GM12891 (cell line): ENCODE measurements at regions not wholly inside any gene's neighbourhood (a gene's known extent, or its start where the extent isn't known, plus 50 kb on each side); places are given as distances from the start of the nearest gene placed in this dataset.

Source experiments
- POLR2A ChIP-seq: IDR thresholded peaks from 2 replicates; pipeline ENCODE4 v1.6.1; 2011; ENCODE audit warnings: low read depth, low read length, control low read depth
- SPI1 ChIP-seq: IDR thresholded peaks from 2 replicates; pipeline ENCODE4 v1.6.1; 2011; ENCODE audit warnings: low read depth, low read length, control low read depth
- TAF1 ChIP-seq: IDR thresholded peaks from 2 replicates; pipeline ENCODE4 v1.6.1; 2011; ENCODE audit warnings: low read depth, low read length, control low read depth

GRCh38 chr15:93241696-93242585 is 152.9 kb upstream of the RGMA start:
- TF ChIP-seq TAF1, result no peak
- TF ChIP-seq POLR2A, result no peak
- no peak for TF ChIP-seq SPI1
